ENCODE measurements at regions not wholly inside any gene's neighbourhood (a gene's known extent, or its start where the extent isn't known, plus 50 kb on each side); places are given as distances from the start of the nearest gene placed in this dataset.
"Not testable (repeated sequence)": the region's sequence is repeated elsewhere in the genome, so short reads cannot be mapped to it uniquely, and the experiment has no call there.

DNA sequence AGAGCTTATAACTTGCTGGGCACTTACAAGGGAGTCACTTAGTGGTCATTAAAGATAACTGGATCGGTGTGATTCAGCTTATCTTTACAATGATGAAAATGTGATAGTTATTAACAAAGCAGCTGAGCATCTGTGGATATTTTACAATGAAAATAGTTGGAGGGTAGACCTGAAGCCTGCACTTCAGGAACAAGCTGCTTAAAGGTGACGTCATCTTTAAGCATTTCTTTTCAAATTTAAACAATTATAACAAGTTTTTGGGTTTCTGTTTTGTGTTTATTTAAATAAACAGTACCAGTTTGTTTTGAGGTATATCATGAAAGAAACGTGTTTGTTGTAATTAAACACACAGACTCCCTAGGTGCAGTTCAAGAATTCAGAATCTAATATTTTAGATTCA, 513.9 kb downstream of the ZNF516 start:
- Histone ChIP-seq H3K27ac (no peak overlapping the region), H3K27me3 (ENCODE audit: low read depth) (no peaks in the 10 kb centered on the region), H3K9me3 (no peaks in the 10 kb centered on the region), H3K36me3 (no peaks in the 10 kb centered on the region), H3K4me3 (no peak overlapping the region), H3K4me1 (no peaks in the 10 kb centered on the region)
- intact Hi-C loops (cut with DNase I), result no loop called here
- ATAC-seq (no peak), DNase-seq (no peak)
- TF ChIP-seq, protein P1, sequence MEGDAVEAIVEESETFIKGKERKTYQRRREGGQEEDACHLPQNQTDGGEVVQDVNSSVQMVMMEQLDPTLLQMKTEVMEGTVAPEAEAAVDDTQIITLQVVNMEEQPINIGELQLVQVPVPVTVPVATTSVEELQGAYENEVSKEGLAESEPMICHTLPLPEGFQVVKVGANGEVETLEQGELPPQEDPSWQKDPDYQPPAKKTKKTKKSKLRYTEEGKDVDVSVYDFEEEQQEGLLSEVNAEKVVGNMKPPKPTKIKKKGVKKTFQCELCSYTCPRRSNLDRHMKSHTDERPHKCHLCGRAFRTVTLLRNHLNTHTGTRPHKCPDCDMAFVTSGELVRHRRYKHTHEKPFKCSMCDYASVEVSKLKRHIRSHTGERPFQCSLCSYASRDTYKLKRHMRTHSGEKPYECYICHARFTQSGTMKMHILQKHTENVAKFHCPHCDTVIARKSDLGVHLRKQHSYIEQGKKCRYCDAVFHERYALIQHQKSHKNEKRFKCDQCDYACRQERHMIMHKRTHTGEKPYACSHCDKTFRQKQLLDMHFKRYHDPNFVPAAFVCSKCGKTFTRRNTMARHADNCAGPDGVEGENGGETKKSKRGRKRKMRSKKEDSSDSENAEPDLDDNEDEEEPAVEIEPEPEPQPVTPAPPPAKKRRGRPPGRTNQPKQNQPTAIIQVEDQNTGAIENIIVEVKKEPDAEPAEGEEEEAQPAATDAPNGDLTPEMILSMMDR (IDR thresholded peaks at IDR 0.05), result no peak

DNA sequence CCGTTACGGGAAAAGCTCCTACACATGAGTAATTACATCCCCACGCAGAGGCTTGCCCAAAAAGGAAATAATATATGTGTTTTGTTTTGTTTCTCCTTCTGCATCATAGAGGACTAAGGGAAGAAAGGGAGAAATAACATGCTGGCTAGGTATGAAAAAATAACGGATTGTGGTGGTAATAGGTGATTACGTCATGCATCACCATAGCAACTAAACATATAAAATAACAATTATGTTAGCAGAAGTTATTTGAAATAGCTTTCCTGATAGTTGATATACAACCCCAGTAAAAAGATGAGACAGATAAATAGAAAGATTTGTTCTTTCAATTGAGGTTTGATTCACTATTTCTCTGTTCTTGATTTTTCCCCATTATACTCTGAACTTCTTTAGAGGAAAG, 518.0 kb downstream of the ZNF516 start:
- Histone ChIP-seq H3K4me3 (no peak overlapping the region), H3K9me3 (no peaks in the 10 kb centered on the region), H3K27me3 (ENCODE audit: low read depth) (no peaks in the 10 kb centered on the region), H3K36me3 (no peaks in the 10 kb centered on the region), H3K27ac (no peak overlapping the region), H3K4me1 (no peaks in the 10 kb centered on the region)
- DNase-seq, result no peak
- intact Hi-C loops (cut with DNase I), result no loop called here
- ATAC-seq, result no peak
- TF ChIP-seq, protein P1 (IDR thresholded peaks at IDR 0.05), result no peak

DNA sequence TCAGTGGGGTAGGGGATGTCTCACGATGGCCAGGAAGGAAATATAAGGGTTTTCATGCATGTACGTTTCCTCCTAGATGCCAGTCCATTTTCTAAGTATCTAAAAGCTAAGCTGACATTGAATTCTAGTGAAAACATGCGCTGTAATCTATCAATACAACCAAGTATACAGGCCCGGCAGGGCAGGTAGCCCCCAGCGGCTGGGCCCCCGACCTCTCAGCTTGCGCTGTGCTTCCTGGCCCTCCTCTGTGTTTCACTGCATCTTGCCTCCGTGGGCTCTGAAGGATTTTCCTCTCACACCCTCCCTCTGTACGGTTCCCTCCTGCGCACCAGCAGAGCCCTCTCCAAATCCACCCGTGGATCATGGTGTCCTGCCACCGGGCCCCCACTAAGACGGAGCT, 524.8 kb downstream of the ZNF516 start:
- H3K27me3 ChIP-seq (ENCODE audit: low read depth), result no peaks in the 10 kb centered on the region
- intact Hi-C loops (cut with DNase I), result no loop called here
- H3K9me3 ChIP-seq, result no peaks in the 10 kb centered on the region
- no peaks in the 10 kb centered on the region for H3K4me1 ChIP-seq
- no peaks in the 10 kb centered on the region for H3K36me3 ChIP-seq
- H3K4me3 ChIP-seq, result no peak overlapping the region
- DNase-seq (no peak), ATAC-seq (no peak)
- TF ChIP-seq, protein P1 (IDR thresholded peaks at IDR 0.05), result no peak
- no peak overlapping the region for H3K27ac ChIP-seq

DNA sequence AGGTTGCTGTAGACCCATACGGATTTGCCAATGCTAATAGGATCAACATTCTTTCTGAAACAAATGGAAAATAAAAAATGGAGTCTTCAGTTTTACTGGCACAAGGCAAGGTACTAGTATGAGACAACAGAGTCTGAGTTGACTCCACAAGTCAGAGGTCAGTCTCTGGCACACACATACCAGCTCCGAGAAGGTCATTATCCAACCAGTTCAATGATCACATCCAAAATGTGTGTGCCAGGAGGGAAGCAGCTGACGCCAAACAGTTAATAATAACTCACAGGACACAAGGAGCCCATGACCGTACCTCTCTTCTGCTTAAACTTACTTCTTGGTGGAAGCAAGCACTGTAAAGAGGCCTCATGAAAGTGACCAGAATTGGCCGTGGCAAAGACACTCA, 528.6 kb downstream of the ZNF516 start:
- no peak for ATAC-seq

DNA sequence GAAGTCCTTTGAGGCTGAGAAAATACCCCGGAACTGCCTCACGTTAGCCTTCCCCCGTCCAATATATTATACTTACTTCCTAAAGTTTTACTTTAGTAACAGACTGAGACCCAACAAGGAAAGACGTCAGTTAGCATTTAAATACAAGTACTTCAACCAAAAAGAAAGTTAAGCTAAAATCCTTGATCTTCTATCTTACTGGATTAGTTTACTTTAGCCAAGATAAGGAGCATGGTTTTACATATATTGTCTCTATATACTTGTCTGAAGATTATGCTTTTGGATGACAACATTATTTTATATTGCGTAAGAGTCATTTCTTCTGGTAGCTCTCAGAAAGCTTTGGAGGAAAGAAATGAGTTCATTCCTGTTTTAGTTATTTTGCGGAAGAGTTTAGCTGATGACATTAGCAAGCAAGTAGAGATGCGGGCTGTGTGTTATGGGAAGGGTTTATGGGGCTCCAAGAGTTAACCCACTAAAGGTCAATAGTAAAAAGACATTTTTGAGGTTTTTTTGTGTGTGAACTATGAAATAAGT, 532.9 kb downstream of the ZNF516 start:
- intact Hi-C loops (cut with DNase I), result no loop called here

More for the DNA sequence above, 528.6 kb downstream of the ZNF516 start:
- Histone ChIP-seq H3K27me3 (ENCODE audit: low read depth) (no peaks in the 10 kb centered on the region), H3K27ac (no peak overlapping the region), H3K4me1 (no peaks in the 10 kb centered on the region), H3K36me3 (no peaks in the 10 kb centered on the region), H3K4me3 (no peak overlapping the region), H3K9me3 (no peaks in the 10 kb centered on the region)
- intact Hi-C loops (cut with DNase I), result no loop called here
- no peak for DNase-seq
- TF ChIP-seq, protein P1 (IDR thresholded peaks at IDR 0.05), result no peak

DNA sequence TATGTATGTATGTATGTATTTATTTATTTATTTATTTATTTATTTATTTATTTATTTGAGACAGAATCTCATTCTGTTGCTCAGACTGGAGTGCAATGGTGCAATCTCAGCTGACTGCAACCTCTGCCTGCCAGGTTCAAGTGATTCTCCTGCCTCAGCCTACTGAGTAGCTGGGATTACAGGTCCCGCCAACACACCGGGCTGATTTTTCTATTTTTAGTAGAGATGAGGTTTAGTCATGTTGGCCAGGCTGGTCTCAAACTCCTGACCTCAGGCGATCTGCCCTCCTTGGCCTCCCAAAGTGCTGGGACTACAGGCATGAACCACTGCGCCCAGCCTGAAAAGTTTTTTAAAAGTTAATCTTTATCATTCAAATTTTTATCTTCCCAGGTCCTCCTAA, 532.9 kb upstream of the SMIM21 start:
- H3K27me3 ChIP-seq (ENCODE audit: low read depth); intact Hi-C loops (cut with DNase I); H3K4me3 ChIP-seq; H3K4me1 ChIP-seq; H3K9me3 ChIP-seq; DNase-seq; ATAC-seq; H3K36me3 ChIP-seq; H3K27ac ChIP-seq: not testable (repeated sequence)

More for the DNA sequence above, 532.9 kb downstream of the ZNF516 start:
- DNase-seq (no peak), ATAC-seq (no peak)
- H3K27ac ChIP-seq, result no peak overlapping the region
- no peak overlapping the region for H3K4me3 ChIP-seq
- H3K27me3 ChIP-seq (ENCODE audit: low read depth), result no peaks in the 10 kb centered on the region
- no peaks in the 10 kb centered on the region for H3K9me3 ChIP-seq
- H3K4me1 ChIP-seq, result no peaks in the 10 kb centered on the region
- TF ChIP-seq, protein P1 (IDR thresholded peaks at IDR 0.05), result no peak
- H3K36me3 ChIP-seq, result no peaks in the 10 kb centered on the region

Measured in lower lobe of right lung (tissue), 2 donors.